ENCODE measurements at regions not wholly inside any gene's neighbourhood (a gene's known extent, or its start where the extent isn't known, plus 50 kb on each side); places are given as distances from the start of the nearest gene placed in this dataset.

DNA sequence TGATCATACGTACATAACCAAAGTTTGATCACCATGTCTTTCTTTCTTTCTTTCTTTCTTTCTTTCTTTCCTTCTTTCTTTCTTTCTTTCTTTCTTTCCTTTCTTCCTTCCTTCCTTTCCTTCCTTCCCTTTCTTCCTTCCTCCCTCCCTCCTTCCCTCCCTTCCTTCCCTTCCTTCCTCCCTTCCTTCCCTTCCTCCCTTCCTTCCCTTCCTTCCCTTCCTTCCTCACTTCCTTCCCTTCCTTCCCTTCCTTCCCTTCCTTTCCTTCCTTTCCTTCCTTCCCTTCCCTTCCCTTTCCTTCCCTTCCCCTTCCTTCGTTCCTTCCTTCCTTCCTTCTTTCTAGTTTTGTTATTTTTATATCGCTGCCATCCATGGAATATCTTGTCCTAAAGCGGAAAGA is 406.7 kb upstream of the DDX18 start (continued):
- TF ChIP-seq, protein P1, sequence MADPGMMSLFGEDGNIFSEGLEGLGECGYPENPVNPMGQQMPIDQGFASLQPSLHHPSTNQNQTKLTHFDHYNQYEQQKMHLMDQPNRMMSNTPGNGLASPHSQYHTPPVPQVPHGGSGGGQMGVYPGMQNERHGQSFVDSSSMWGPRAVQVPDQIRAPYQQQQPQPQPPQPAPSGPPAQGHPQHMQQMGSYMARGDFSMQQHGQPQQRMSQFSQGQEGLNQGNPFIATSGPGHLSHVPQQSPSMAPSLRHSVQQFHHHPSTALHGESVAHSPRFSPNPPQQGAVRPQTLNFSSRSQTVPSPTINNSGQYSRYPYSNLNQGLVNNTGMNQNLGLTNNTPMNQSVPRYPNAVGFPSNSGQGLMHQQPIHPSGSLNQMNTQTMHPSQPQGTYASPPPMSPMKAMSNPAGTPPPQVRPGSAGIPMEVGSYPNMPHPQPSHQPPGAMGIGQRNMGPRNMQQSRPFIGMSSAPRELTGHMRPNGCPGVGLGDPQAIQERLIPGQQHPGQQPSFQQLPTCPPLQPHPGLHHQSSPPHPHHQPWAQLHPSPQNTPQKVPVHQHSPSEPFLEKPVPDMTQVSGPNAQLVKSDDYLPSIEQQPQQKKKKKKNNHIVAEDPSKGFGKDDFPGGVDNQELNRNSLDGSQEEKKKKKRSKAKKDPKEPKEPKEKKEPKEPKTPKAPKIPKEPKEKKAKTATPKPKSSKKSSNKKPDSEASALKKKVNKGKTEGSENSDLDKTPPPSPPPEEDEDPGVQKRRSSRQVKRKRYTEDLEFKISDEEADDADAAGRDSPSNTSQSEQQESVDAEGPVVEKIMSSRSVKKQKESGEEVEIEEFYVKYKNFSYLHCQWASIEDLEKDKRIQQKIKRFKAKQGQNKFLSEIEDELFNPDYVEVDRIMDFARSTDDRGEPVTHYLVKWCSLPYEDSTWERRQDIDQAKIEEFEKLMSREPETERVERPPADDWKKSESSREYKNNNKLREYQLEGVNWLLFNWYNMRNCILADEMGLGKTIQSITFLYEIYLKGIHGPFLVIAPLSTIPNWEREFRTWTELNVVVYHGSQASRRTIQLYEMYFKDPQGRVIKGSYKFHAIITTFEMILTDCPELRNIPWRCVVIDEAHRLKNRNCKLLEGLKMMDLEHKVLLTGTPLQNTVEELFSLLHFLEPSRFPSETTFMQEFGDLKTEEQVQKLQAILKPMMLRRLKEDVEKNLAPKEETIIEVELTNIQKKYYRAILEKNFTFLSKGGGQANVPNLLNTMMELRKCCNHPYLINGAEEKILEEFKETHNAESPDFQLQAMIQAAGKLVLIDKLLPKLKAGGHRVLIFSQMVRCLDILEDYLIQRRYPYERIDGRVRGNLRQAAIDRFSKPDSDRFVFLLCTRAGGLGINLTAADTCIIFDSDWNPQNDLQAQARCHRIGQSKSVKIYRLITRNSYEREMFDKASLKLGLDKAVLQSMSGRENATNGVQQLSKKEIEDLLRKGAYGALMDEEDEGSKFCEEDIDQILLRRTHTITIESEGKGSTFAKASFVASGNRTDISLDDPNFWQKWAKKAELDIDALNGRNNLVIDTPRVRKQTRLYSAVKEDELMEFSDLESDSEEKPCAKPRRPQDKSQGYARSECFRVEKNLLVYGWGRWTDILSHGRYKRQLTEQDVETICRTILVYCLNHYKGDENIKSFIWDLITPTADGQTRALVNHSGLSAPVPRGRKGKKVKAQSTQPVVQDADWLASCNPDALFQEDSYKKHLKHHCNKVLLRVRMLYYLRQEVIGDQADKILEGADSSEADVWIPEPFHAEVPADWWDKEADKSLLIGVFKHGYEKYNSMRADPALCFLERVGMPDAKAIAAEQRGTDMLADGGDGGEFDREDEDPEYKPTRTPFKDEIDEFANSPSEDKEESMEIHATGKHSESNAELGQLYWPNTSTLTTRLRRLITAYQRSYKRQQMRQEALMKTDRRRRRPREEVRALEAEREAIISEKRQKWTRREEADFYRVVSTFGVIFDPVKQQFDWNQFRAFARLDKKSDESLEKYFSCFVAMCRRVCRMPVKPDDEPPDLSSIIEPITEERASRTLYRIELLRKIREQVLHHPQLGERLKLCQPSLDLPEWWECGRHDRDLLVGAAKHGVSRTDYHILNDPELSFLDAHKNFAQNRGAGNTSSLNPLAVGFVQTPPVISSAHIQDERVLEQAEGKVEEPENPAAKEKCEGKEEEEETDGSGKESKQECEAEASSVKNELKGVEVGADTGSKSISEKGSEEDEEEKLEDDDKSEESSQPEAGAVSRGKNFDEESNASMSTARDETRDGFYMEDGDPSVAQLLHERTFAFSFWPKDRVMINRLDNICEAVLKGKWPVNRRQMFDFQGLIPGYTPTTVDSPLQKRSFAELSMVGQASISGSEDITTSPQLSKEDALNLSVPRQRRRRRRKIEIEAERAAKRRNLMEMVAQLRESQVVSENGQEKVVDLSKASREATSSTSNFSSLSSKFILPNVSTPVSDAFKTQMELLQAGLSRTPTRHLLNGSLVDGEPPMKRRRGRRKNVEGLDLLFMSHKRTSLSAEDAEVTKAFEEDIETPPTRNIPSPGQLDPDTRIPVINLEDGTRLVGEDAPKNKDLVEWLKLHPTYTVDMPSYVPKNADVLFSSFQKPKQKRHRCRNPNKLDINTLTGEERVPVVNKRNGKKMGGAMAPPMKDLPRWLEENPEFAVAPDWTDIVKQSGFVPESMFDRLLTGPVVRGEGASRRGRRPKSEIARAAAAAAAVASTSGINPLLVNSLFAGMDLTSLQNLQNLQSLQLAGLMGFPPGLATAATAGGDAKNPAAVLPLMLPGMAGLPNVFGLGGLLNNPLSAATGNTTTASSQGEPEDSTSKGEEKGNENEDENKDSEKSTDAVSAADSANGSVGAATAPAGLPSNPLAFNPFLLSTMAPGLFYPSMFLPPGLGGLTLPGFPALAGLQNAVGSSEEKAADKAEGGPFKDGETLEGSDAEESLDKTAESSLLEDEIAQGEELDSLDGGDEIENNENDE (IDR thresholded peaks at IDR 0.05; ENCODE audit: insufficient replicate concordance, low read length), result no peak
- TF ChIP-seq KDM5A (IDR thresholded peaks at IDR 0.05; ENCODE audit: low read length) (no peak), EP300 (IDR thresholded peaks at IDR 0.05; ENCODE audit: borderline replicate concordance in 1 of 2, low read depth in 2 of 2, low read length in 2 of 2) (no peak), SIX5 (IDR thresholded peaks at IDR 0.05; ENCODE audit: low read depth, low read length) (no peak), CHD2 (IDR thresholded peaks at IDR 0.05; ENCODE audit: low read length) (no peak), ZNF274 (IDR thresholded peaks at IDR 0.05; ENCODE audit: borderline replicate concordance, extremely low read depth, low read length) (no peak), SIRT6 (IDR thresholded peaks at IDR 0.05; ENCODE audit: low read length) (no peak), CHD1 (IDR thresholded peaks at IDR 0.05; ENCODE audit: low read depth, low read length) (no peak)
